ENCODE measurements at regions not wholly inside any gene's neighbourhood (a gene's known extent, or its start where the extent isn't known, plus 50 kb on each side); places are given as distances from the start of the nearest gene placed in this dataset.

- in situ Hi-C loops (cut with MboI): no loop called here
- POLR2A ChIA-PET: no interaction called here
- H3K9ac ChIP-seq (ENCODE audit: insufficient read depth in 1 of 2, low read depth in 2 of 2, low read length in 2 of 2): no peak overlapping the region
These were observed 102.8 kb upstream of the GBE1 start for GRCh38 chr3:81864272-81864671.

More at GRCh38 chr3:81864272-81864671, 102.8 kb upstream of the GBE1 start:
- no peaks in the 10 kb centered on the region for H3K27me3 ChIP-seq (ENCODE audit: control insufficient read depth in 2 of 2, insufficient read depth in 2 of 2, low read length in 2 of 2)
- no peak overlapping the region for H3K4me2 ChIP-seq (ENCODE audit: insufficient read depth, low read length)
- no peak for TF ChIP-seq E2F4 (CRISPR knock-in tag; IDR thresholded peaks at IDR 0.05; ENCODE audit: low read depth)
- TF ChIP-seq, protein P1, sequence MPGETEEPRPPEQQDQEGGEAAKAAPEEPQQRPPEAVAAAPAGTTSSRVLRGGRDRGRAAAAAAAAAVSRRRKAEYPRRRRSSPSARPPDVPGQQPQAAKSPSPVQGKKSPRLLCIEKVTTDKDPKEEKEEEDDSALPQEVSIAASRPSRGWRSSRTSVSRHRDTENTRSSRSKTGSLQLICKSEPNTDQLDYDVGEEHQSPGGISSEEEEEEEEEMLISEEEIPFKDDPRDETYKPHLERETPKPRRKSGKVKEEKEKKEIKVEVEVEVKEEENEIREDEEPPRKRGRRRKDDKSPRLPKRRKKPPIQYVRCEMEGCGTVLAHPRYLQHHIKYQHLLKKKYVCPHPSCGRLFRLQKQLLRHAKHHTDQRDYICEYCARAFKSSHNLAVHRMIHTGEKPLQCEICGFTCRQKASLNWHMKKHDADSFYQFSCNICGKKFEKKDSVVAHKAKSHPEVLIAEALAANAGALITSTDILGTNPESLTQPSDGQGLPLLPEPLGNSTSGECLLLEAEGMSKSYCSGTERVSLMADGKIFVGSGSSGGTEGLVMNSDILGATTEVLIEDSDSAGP (CRISPR knock-in tag; IDR thresholded peaks at IDR 0.05): no peak
- no peak for TF ChIP-seq XRCC4 (IDR thresholded peaks at IDR 0.05; ENCODE audit: extremely low read depth, insufficient read depth, insufficient read length)
- no peak for TF ChIP-seq CBFB (CRISPR knock-in tag; IDR thresholded peaks at IDR 0.05)
- TF ChIP-seq, protein P2, sequence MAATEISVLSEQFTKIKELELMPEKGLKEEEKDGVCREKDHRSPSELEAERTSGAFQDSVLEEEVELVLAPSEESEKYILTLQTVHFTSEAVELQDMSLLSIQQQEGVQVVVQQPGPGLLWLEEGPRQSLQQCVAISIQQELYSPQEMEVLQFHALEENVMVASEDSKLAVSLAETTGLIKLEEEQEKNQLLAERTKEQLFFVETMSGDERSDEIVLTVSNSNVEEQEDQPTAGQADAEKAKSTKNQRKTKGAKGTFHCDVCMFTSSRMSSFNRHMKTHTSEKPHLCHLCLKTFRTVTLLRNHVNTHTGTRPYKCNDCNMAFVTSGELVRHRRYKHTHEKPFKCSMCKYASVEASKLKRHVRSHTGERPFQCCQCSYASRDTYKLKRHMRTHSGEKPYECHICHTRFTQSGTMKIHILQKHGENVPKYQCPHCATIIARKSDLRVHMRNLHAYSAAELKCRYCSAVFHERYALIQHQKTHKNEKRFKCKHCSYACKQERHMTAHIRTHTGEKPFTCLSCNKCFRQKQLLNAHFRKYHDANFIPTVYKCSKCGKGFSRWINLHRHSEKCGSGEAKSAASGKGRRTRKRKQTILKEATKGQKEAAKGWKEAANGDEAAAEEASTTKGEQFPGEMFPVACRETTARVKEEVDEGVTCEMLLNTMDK (IDR thresholded peaks at IDR 0.05; ENCODE audit: borderline replicate concordance, insufficient read depth, low read depth, low read length, poor library complexity, severe bottlenecking): no peak
- TF ChIP-seq, protein P3, sequence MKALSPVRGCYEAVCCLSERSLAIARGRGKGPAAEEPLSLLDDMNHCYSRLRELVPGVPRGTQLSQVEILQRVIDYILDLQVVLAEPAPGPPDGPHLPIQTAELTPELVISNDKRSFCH (CRISPR knock-in tag; IDR thresholded peaks at IDR 0.05): no peak
- TF ChIP-seq, protein P3 (tag; IDR thresholded peaks at IDR 0.05): no peak
- TF ChIP-seq CEBPG (CRISPR knock-in tag; IDR thresholded peaks at IDR 0.05): no peak
- no peak for TF ChIP-seq CEBPG (tag; conservative IDR thresholded peaks at IDR 0.05 in 1 of 2, IDR thresholded peaks at IDR 0.05 in 1 of 2)
- TF ChIP-seq JUNB (CRISPR knock-in tag; conservative IDR thresholded peaks at IDR 0.05): no peak
- TF ChIP-seq, protein P4, sequence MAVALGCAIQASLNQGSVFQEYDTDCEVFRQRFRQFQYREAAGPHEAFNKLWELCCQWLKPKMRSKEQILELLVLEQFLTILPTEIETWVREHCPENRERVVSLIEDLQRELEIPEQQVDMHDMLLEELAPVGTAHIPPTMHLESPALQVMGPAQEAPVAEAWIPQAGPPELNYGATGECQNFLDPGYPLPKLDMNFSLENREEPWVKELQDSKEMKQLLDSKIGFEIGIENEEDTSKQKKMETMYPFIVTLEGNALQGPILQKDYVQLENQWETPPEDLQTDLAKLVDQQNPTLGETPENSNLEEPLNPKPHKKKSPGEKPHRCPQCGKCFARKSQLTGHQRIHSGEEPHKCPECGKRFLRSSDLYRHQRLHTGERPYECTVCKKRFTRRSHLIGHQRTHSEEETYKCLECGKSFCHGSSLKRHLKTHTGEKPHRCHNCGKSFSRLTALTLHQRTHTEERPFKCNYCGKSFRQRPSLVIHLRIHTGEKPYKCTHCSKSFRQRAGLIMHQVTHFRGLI (CRISPR knock-in tag; IDR thresholded peaks at IDR 0.05): no peak
- TF ChIP-seq, protein P5, sequence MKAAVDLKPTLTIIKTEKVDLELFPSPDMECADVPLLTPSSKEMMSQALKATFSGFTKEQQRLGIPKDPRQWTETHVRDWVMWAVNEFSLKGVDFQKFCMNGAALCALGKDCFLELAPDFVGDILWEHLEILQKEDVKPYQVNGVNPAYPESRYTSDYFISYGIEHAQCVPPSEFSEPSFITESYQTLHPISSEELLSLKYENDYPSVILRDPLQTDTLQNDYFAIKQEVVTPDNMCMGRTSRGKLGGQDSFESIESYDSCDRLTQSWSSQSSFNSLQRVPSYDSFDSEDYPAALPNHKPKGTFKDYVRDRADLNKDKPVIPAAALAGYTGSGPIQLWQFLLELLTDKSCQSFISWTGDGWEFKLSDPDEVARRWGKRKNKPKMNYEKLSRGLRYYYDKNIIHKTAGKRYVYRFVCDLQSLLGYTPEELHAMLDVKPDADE (conservative IDR thresholded peaks at IDR 0.05; ENCODE audit: control insufficient read depth, low read depth, low read length): no peak
- no peak for TF ChIP-seq ZEB2 (IDR thresholded peaks at IDR 0.05)
- TF ChIP-seq NFE2L1 (tag; IDR thresholded peaks at IDR 0.05; ENCODE audit: borderline replicate concordance, low read depth): no peak
- TF ChIP-seq ZNF224 (CRISPR knock-in tag; IDR thresholded peaks at IDR 0.05): no peak
- FAIRE-seq (no peak), ATAC-seq (no peak), DNase-seq (ENCODE audit: extremely low read depth in 1 of 4, low spot score in 3 of 4) (no peak)
- intact Hi-C loops (cut with micrococcal nuclease): no loop called here
- 7% methylated on average over 7 of the region's 7 CpGs for WGBS (ENCODE audit: insufficient coverage, low coverage, missing lambda C conversion rate)
- no peaks in the 10 kb centered on the region for H3K4me1 ChIP-seq (replicated peaks in 1 of 2; ENCODE audit: control insufficient read depth in 2 of 2, insufficient read depth in 2 of 2, low read length in 2 of 2)
- no peaks in the 10 kb centered on the region for H3K36me3 ChIP-seq (ENCODE audit: control insufficient read depth, insufficient read depth, low read length)
- H3K79me2 ChIP-seq (ENCODE audit: control insufficient read depth, insufficient read depth, low read length): no peaks in the 10 kb centered on the region
- no peaks in the 10 kb centered on the region for H3K9me1 ChIP-seq (ENCODE audit: control insufficient read depth, insufficient read depth, low read length)
- CTCF ChIA-PET (ENCODE audit: low intra/inter-chr PET ratio): no interaction called here
- no peak overlapping the region for H3K27ac ChIP-seq (ENCODE audit: extremely low read depth, low read depth, low read length)
- no peaks in the 10 kb centered on the region for H3K9me3 ChIP-seq (replicated peaks; ENCODE audit: control insufficient read depth, insufficient read depth, low read depth, low read length)
- no TSS peak for BruUV-seq (replicated peaks)
- H2AFZ ChIP-seq (ENCODE audit: low read depth, low read length): no peak overlapping the region
- H4K20me1 ChIP-seq (replicated peaks; ENCODE audit: control insufficient read depth, insufficient read depth, low read length): no peaks in the 10 kb centered on the region
- no peak overlapping the region for H3K4me3 ChIP-seq
